ENCODE measurements at regions not wholly inside any gene's neighbourhood (a gene's known extent, or its start where the extent isn't known, plus 50 kb on each side); places are given as distances from the start of the nearest gene placed in this dataset.
"Not testable (repeated sequence)": the region's sequence is repeated elsewhere in the genome, so short reads cannot be mapped to it uniquely, and the experiment has no call there.

GRCh38 chr3:59171491-59171890 lies 121.7 kb upstream of the CFAP20DC start:
- no peak for DNase-seq (ENCODE audit: low read depth in 4 of 4, low spot score in 3 of 4)

- DNase-seq (ENCODE audit: low read depth in 4 of 4, low spot score in 3 of 4): not testable (repeated sequence)
Measured at GRCh38 chr3:59170166-59170565, 120.3 kb upstream of the CFAP20DC start.

- DNase-seq (ENCODE audit: low read depth in 4 of 4, low spot score in 3 of 4): no peak
Measured at GRCh38 chr3:59167756-59168155, 117.9 kb upstream of the CFAP20DC start.

GRCh38 chr3:59163953-59164352 lies 114.1 kb upstream of the CFAP20DC start:
- no peak for DNase-seq (ENCODE audit: low read depth in 4 of 4, low spot score in 3 of 4)

GRCh38 chr3:59161048-59161447 lies 111.2 kb upstream of the CFAP20DC start:
- no peak for DNase-seq (ENCODE audit: low read depth in 4 of 4, low spot score in 3 of 4)

- no peak for DNase-seq (ENCODE audit: low read depth in 4 of 4, low spot score in 3 of 4)
Measured at GRCh38 chr3:59160133-59160746, 110.4 kb upstream of the CFAP20DC start.

- no peak for DNase-seq (ENCODE audit: low read depth in 4 of 4, low spot score in 3 of 4)
Measured at GRCh38 chr3:59153648-59154047, 103.8 kb upstream of the CFAP20DC start.

GRCh38 chr3:59152943-59153342 lies 103.1 kb upstream of the CFAP20DC start:
- DNase-seq (ENCODE audit: low read depth in 4 of 4, low spot score in 3 of 4): no peak

GRCh38 chr3:59150039-59150438 lies 100.2 kb upstream of the CFAP20DC start:
- DNase-seq (ENCODE audit: low read depth in 4 of 4, low spot score in 3 of 4): no peak

- no peak for DNase-seq (ENCODE audit: low read depth in 4 of 4, low spot score in 3 of 4)
Measured at GRCh38 chr3:59149166-59149565, 99.3 kb upstream of the CFAP20DC start.

GRCh38 chr3:59143447-59143846 lies 93.6 kb upstream of the CFAP20DC start:
- DNase-seq (ENCODE audit: low read depth in 4 of 4, low spot score in 3 of 4): no peak

GRCh38 chr3:59142556-59142955 lies 92.7 kb upstream of the CFAP20DC start:
- DNase-seq (ENCODE audit: low read depth in 4 of 4, low spot score in 3 of 4): no peak

GRCh38 chr3:59138966-59139365 lies 89.1 kb upstream of the CFAP20DC start:
- DNase-seq (ENCODE audit: low read depth in 4 of 4, low spot score in 3 of 4): no peak

GRCh38 chr3:59137415-59137814 lies 87.6 kb upstream of the CFAP20DC start:
- DNase-seq (ENCODE audit: low read depth in 4 of 4, low spot score in 3 of 4): no peak

- no peak for DNase-seq (ENCODE audit: low read depth in 4 of 4, low spot score in 3 of 4)
Measured at GRCh38 chr3:59136081-59136480, 86.3 kb upstream of the CFAP20DC start.

- DNase-seq (ENCODE audit: low read depth in 4 of 4, low spot score in 3 of 4): no peak
Measured at GRCh38 chr3:59135096-59135495, 85.3 kb upstream of the CFAP20DC start.

GRCh38 chr3:59133311-59133710 lies 83.5 kb upstream of the CFAP20DC start:
- no peak for DNase-seq (ENCODE audit: low read depth in 4 of 4, low spot score in 3 of 4)

GRCh38 chr3:59131016-59131766 lies 81.4 kb upstream of the CFAP20DC start:
- no peak for DNase-seq (ENCODE audit: low read depth in 4 of 4, low spot score in 3 of 4)

- DNase-seq (ENCODE audit: low read depth in 4 of 4, low spot score in 3 of 4): no peak
Measured at GRCh38 chr3:59128685-59129084, 78.9 kb upstream of the CFAP20DC start.

GRCh38 chr3:59127071-59127470 lies 77.2 kb upstream of the CFAP20DC start:
- no peak for DNase-seq (ENCODE audit: low read depth in 4 of 4, low spot score in 3 of 4)

GRCh38 chr3:59126446-59126845 lies 76.6 kb upstream of the CFAP20DC start:
- no peak for DNase-seq (ENCODE audit: low read depth in 4 of 4, low spot score in 3 of 4)

GRCh38 chr3:59121346-59122144 lies 71.7 kb upstream of the CFAP20DC start:
- DNase-seq (ENCODE audit: low read depth in 4 of 4, low spot score in 3 of 4): no peak

All from left renal pelvis (tissue), 4 donors.